NCI-H1105 treated with DMSO at 0.1 percent for 48 hours (cell line): ENCODE measurements at regions not wholly inside any gene's neighbourhood (a gene's known extent, or its start where the extent isn't known, plus 50 kb on each side); places are given as distances from the start of the nearest gene placed in this dataset.

Source experiments
- DNase-seq: peaks from one replicate; lab custom pipeline; 2025; lab: John Stamatoyannopoulos, UW

DNA sequence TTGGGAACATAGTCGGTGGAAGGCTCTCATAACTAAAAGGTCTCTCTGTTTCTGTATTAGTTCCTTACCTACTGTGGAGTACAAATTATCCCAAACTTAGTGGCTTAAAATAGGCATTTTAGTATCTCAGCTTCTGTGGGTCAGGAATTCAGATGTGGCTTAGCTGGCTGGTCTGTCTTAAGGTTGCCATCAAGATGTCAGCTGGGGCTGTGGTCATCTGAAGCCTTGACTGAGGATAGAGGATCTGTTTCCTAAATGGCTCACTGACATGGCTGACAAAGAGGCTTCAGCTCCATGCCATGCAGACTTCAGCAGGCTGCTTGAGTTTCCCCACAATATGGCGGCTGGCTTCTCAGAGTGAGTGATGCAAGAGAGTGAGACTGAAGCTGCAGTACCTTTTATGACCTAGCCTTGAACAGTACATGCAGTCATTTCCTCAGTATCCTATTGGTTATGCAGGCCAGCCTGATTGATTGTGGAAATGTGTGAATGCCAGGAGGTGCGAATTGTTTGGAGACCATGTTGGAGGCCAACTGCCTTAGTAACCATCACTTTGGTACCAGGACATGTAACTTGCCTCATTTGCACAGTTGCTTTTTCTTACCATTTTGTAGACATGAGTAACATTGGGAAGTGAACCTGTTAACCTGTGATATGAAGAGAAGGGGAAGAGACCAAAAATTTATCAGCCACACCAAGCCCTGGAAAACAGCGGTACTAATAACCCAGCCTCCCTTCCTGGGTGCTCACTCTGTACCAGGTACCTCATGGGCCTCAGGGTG is 152.8 kb upstream of the IER5L start:
- DNase-seq: no peak

- no peak for DNase-seq
Observed at GRCh38 chr9:129328355-129329042, 150.4 kb upstream of the IER5L start.

DNA sequence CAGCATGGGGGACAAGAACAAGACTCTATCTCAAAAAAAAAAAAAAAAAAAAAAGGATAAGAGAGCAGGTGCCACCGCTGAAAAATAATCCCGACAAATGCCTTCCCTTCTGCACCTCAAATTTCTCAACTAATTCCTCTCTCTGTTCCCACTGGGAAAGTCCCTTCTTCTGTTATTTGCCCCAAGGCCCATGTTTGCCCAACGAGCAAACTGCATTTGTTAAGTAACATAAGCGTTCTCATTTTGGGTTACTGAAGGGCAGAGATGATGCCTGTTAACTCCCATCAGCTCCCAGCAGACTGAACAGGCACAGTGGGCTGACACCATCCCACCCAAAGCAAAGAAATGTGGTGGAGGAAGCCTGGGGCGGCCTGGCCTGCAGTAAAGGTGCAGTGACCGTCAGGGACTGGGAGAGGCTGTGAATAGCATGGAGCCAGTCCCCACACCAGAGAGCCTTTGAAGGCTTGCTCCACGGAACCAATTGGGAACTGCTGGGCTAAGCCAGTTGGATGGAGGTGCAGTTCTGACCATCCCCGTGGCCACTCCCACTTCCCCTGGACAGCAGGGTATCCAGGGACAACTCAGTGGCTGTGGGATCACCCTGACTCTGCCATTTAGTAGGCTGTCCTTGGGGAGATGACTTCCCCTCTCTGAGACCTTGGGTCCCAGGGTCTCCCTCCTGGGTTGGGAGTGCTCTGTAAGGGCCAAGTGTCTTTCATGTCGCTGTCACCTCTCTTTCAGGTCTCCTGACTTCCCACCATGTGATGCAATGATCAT is 149.7 kb upstream of the IER5L start:
- no peak for DNase-seq

GRCh38 chr9:129326061-129327005 is 148.3 kb upstream of the IER5L start:
- no peak for DNase-seq

GRCh38 chr9:129324808-129325502 is 146.9 kb upstream of the IER5L start:
- DNase-seq: no peak

DNA sequence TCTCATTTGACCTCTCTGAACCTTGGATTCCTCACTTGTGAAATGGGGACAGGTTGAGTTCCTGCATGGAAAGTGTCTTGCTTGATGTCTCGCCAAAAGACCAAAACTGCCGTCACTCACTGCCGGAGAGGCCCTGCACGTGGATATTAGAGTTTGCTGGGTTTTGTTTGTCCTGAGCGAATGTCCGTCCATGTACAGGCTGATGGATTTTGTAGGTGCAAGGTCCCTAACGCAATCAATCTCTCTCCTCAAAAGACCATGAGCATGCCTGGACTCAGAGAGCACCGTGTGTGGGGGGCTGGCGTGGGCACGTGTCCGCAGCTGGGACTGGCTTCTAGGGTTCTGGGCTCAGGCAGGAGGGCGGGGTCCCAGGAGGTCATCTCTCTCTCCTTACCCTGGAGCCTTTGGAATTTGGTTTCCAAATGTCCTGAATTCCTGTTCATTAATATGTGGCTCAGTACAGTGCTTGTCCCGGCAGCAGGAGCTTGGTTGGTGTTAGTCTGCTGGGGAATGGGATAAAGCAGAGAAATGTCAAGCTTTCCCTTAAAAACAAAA is 146.0 kb upstream of the IER5L start:
- DNase-seq: no peak

DNA sequence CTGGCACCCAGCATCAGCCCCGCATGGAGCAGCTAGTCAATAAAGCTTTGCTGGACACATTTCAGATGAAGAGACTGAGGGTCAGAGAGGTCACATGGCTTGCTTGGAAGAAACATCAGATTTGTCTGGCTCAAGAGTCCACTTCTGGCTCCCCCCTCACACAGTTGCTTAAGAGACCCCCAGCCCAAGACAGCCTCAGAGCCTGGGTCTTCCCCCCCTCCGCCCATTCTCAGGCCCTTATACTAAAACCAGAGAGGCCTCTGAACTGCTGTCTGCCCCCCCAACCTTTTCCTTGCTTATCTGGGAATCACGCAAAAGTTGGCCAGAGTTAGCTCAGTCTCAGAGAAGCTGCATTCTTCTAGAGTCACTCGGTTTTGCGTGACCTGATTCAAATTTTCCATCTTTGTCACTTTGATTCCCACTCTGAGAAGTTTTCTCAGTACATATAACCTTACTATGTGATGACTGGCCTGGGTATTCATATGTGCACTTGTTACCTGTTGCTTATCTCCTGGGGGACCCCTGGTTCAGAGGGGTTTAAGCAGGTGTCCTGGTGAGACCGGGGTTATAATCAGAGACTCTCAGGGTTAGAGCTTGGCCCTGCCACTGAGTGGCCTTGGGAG is 145.4 kb upstream of the IER5L start:
- no peak for DNase-seq

- DNase-seq: no peak
Observed at GRCh38 chr9:129322641-129323375, 144.7 kb upstream of the IER5L start.

- DNase-seq: no peak
Observed at GRCh38 chr9:129322022-129322621, 144.1 kb upstream of the IER5L start.

DNA sequence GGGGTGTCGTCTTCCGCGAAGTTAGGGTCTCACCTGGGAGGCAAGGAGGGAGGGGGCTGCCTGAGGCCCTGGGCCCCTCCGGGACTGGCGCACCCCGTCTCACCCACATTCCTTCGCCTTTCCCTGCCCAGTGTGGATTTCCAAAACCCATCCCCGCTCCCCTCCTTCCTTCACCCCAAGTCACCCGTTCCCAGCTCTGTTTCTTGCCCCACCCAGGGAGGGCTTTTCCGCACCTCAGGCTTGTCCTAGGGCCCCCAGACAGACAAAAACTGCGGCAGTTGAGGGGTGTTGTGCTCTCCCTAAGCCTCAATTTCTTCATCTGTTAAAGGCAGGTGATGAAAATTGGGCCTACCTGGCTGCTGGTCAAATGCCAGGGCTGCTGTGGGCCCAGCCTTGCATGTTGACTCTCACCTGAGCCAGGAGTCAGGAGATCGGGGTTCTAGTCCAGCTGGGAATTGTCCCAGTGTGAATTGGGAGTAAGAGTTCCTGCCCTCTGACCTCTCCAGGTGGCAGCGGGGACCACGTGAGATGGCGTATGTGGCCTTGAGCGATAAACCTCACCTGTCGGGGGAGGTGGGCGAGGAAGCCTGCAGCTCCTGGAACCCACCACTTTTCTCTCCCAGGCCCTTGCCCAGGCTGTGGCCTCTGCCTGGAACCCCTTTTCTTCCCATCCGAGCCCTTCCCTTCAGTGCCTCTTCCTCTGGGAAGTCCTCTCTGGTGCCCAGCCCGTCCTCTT is 143.4 kb upstream of the IER5L start:
- DNase-seq: no peak

GRCh38 chr9:129320575-129321285 is 142.7 kb upstream of the IER5L start:
- peak; percentile 89 for DNase-seq

DNA sequence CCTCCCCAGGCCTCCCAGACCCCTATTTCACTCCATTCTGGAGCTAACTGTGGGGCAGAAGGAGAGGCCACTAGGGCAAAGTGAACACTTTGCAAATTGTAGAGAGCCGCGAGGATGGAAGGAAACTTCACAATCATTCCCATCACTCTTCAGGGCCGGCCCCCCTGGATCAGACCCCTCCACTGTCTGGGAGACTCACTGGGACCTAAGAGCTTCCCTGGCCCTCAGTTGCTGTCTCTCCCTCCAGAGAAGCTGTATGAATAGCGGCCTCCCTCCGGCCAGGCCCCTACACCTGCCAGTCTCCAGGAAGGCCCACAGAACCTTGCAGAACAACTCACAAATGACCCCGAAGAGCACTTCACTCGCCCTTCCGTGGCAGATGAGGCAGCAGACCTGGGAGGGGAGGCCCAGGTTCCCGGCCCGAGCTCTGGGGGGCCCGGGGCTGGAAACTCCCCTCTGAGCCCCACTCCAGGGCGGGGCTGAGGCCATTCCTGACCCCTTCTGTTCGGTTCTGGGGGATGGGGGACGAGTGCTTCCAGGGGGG is 141.9 kb upstream of the IER5L start:
- no peak for DNase-seq

GRCh38 chr9:129319076-129319937 is 141.2 kb upstream of the IER5L start:
- DNase-seq: no peak

GRCh38 chr9:129318121-129319075 is 140.3 kb upstream of the IER5L start:
- DNase-seq: no peak
